HCT116 (cell line): ENCODE measurements at regions not wholly inside any gene's neighbourhood (a gene's known extent, or its start where the extent isn't known, plus 50 kb on each side); places are given as distances from the start of the nearest gene placed in this dataset.

Experiments used
- ATAC-seq: fragments of 200-7000 bp; cut with Tn5 transposase; 2 replicates; pipeline ENCODE4 v1.9.1; 2020; ENCODE audit warnings: mild to moderate bottlenecking, moderate library complexity
- BruUV-seq: library from RNA; stranded (reverse); fragments of 400-500 nt; replicated peaks from 2 replicates; lab custom pipeline; 2021; lab: Mats Ljungman, UMichigan
- CTCF ChIA-PET: fragments of 300-600 bp; sonication (Branson Sonifier 250); formaldehyde crosslinking; loops from one replicate; lab custom pipeline; 2021; ENCODE audit warnings: antibody characterized with exemption; lab: Charles Lee
- POLR2A ChIA-PET: fragments of 300-600, 350-600 bp; sonication (Branson Sonifier 250); formaldehyde crosslinking; loops from one replicate; lab custom pipeline; 2021; ENCODE audit warnings: antibody characterized with exemption; lab: Charles Lee
- RAD21 ChIA-PET, 2 experiments: fragments of 300-600 bp; sonication (Branson Sonifier 250); formaldehyde crosslinking; loops; one replicate each; lab custom pipeline; 2023; ENCODE audit warnings: low total read pairs in 2 of 2; ENCODE audit not compliant: uncharacterized antibody in 2 of 2, unreplicated experiment in 2 of 2, low non-redundant PET in 1 of 2; lab: Charles Lee
- DNase-seq: peaks from one replicate; pipeline ENCODE4 v3.0.0-alpha.2; 2010; ENCODE audit warnings: low read depth, low spot score
- H2AFZ ChIP-seq: fragments of 200-600 bp; shearing (Covaris generic), sonication (generic); 2 replicates; pipeline ENCODE4 v1.6.1; 2017; ENCODE audit warnings: low read depth, mixed run types, mixed read lengths, antibody characterized with exemption, low read length; ENCODE audit not compliant: poor library complexity, severe bottlenecking
- H3K27ac ChIP-seq: 2 replicates; pipeline ENCODE4 v1.5.1; 2012; ENCODE audit warnings: low read depth, low read length
- H3K27me3 ChIP-seq: fragments of 200-600 bp; sonication (generic); 2 replicates; pipeline ENCODE4 v1.6.1; 2016; ENCODE audit warnings: mixed run types, low read length, mixed read lengths; ENCODE audit not compliant: insufficient read depth
- H3K36me3 ChIP-seq, 2 experiments: fragments of 200-500 bp in 1 of 2; fragments of 200-600 bp in 1 of 2; sonication (Bioruptor generic) in 1 of 2; sonication (generic) in 1 of 2; 2 replicates each; pipeline versions ENCODE4 v1.5.1 to v1.6.1; 2014 to 2016; ENCODE audit warnings: low read length in 2 of 2, inconsistent platforms in 1 of 2, mixed read lengths in 1 of 2, mixed run types in 1 of 2; ENCODE audit not compliant: insufficient read depth in 2 of 2, control insufficient read depth in 1 of 2
- H3K4me1 ChIP-seq, 2 experiments: fragments of 200-600 bp in 1 of 2; sonication (generic) in 1 of 2; 2 replicates each; pipeline versions ENCODE4 v1.5.1 to v1.6.1; 2012 to 2017; ENCODE audit warnings: low read length in 2 of 2, inconsistent platforms in 1 of 2, mild to moderate bottlenecking in 1 of 2, mixed read lengths in 1 of 2, mixed run types in 1 of 2, moderate library complexity in 1 of 2; ENCODE audit not compliant: insufficient read depth in 2 of 2, control insufficient read depth in 1 of 2
- H3K4me2 ChIP-seq: fragments of 200-600 bp; sonication (generic); 2 replicates; pipeline ENCODE4 v1.6.1; 2017; ENCODE audit warnings: mixed run types, low read length, mixed read lengths
- H3K4me3 ChIP-seq, 2 experiments: fragments of 200-600 bp in 1 of 2; sonication (generic) in 1 of 2; replicated peaks in 1 of 2; 2 replicates each; pipeline ENCODE4 v1.5.1; 2011 to 2016; ENCODE audit warnings: low read length in 2 of 2, control low read depth in 1 of 2, low read depth in 1 of 2, mild to moderate bottlenecking in 1 of 2, mixed read lengths in 1 of 2, mixed run types in 1 of 2
- H3K79me2 ChIP-seq: fragments of 200-600 bp; sonication (generic); 2 replicates; pipeline ENCODE4 v1.6.1; 2017; ENCODE audit warnings: mild to moderate bottlenecking, mixed run types, low read length, moderate library complexity, mixed read lengths; ENCODE audit not compliant: insufficient read depth
- H3K9ac ChIP-seq: fragments of 200-600 bp; sonication (generic); 2 replicates; pipeline ENCODE4 v1.6.1; 2016; ENCODE audit warnings: low read length, mixed read lengths
- H3K9me2 ChIP-seq: fragments of 200-600 bp; sonication (generic), shearing (Covaris generic); 2 replicates; pipeline ENCODE4 v1.6.1; 2017; ENCODE audit warnings: mixed run types, mild to moderate bottlenecking, moderate library complexity; ENCODE audit not compliant: insufficient read depth
- H3K9me3 ChIP-seq, 2 experiments: fragments of 200-500 bp in 1 of 2; fragments of 200-600 bp in 1 of 2; sonication (Bioruptor generic) in 1 of 2; sonication (generic) in 1 of 2; 2 replicates each; pipeline ENCODE4 v1.6.1; 2014 to 2017; ENCODE audit warnings: low read length in 2 of 2, mixed read lengths in 2 of 2, inconsistent platforms in 1 of 2, low read depth in 1 of 2, mild to moderate bottlenecking in 1 of 2, mixed run types in 1 of 2, moderate library complexity in 1 of 2; ENCODE audit not compliant: control insufficient read depth in 1 of 2, insufficient read depth in 1 of 2
- H4K20me1 ChIP-seq: fragments of 200-600 bp; sonication (generic), shearing (Covaris generic); 2 replicates; pipeline ENCODE4 v1.6.1; 2017; ENCODE audit warnings: mixed run types, mild to moderate bottlenecking, moderate library complexity; ENCODE audit not compliant: insufficient read depth
- ATF3 ChIP-seq: IDR thresholded peaks from 2 replicates; pipeline ENCODE4 v1.6.1; 2012
- CBX3 ChIP-seq: IDR thresholded peaks from 2 replicates; pipeline ENCODE4 v1.6.1; 2012; ENCODE audit warnings: low read depth
- CTCF ChIP-seq, 3 experiments: fragments of 200-600 bp in 1 of 3; sonication (generic) in 1 of 3; IDR thresholded peaks in 2 of 3; conservative IDR thresholded peaks in 1 of 3; 2 replicates each; pipeline ENCODE4 v1.5.1; 2012 to 2017; ENCODE audit warnings: low read depth in 2 of 3, low read length in 2 of 3, antibody characterized with exemption in 1 of 3, borderline replicate concordance in 1 of 3, control low read depth in 1 of 3, mild to moderate bottlenecking in 1 of 3, mixed read lengths in 1 of 3, mixed run types in 1 of 3, moderate library complexity in 1 of 3; ENCODE audit not compliant: insufficient read depth in 1 of 3
- EGR1 ChIP-seq: IDR thresholded peaks from 2 replicates; pipeline ENCODE4 v1.6.1; 2012; ENCODE audit warnings: low read depth
- ELF1 ChIP-seq: IDR thresholded peaks from 2 replicates; pipeline ENCODE4 v1.6.1; 2012; ENCODE audit warnings: low read depth, borderline replicate concordance
- EZH2 ChIP-seq: fragments of 200-600 bp; sonication (generic); IDR thresholded peaks from 2 replicates; pipeline ENCODE4 v1.6.1; 2017; ENCODE audit warnings: antibody characterized with exemption, mixed run types
- EZH2phosphoT487 ChIP-seq: fragments of 200-600 bp; IDR thresholded peaks from 2 replicates; pipeline ENCODE4 v1.6.1; 2018; ENCODE audit warnings: antibody characterized with exemption, borderline replicate concordance
- FOSL1 ChIP-seq: IDR thresholded peaks from 2 replicates; pipeline ENCODE4 v1.6.1; 2012; ENCODE audit warnings: low read depth
- JUND ChIP-seq: IDR thresholded peaks from 2 replicates; pipeline ENCODE4 v1.6.1; 2012
- MAX ChIP-seq: IDR thresholded peaks from 2 replicates; pipeline ENCODE4 v1.6.1; 2012
- POLR2A ChIP-seq: IDR thresholded peaks from 2 replicates; pipeline ENCODE4 v1.7.0; 2011; ENCODE audit warnings: borderline replicate concordance; ENCODE audit not compliant: insufficient read depth, insufficient read length; ENCODE audit errors: extremely low read depth
- POLR2AphosphoS5 ChIP-seq: IDR thresholded peaks from 2 replicates; pipeline ENCODE4 v1.6.1; 2011; ENCODE audit warnings: mild to moderate bottlenecking, low read depth, low read length, moderate library complexity
- RAD21 ChIP-seq: IDR thresholded peaks from 2 replicates; pipeline ENCODE4 v1.6.1; 2012; ENCODE audit warnings: low read depth, mild to moderate bottlenecking
- REST ChIP-seq: IDR thresholded peaks from 2 replicates; pipeline ENCODE4 v1.6.1; 2012; ENCODE audit warnings: low read depth
- SP1 ChIP-seq: IDR thresholded peaks from 2 replicates; pipeline ENCODE4 v1.6.1; 2012; ENCODE audit warnings: low read depth
- SRF ChIP-seq: IDR thresholded peaks from 2 replicates; pipeline ENCODE4 v1.6.1; 2012; ENCODE audit warnings: low read depth
- TCF7L2 ChIP-seq: IDR thresholded peaks from 2 replicates; pipeline ENCODE4 v1.7.0; 2011; ENCODE audit warnings: borderline replicate concordance, inconsistent platforms; ENCODE audit not compliant: insufficient read depth, insufficient read length; ENCODE audit errors: extremely low read depth
- YY1 ChIP-seq: IDR thresholded peaks from 2 replicates; pipeline ENCODE4 v1.6.1; 2011; ENCODE audit warnings: low read length, low read depth, moderate library complexity, mild to moderate bottlenecking; ENCODE audit not compliant: insufficient replicate concordance; ENCODE audit errors: extremely low read depth
- ZBTB33 ChIP-seq: IDR thresholded peaks from 2 replicates; pipeline ENCODE4 v1.6.1; 2011; ENCODE audit warnings: mild to moderate bottlenecking, low read length, moderate library complexity; ENCODE audit not compliant: insufficient replicate concordance; ENCODE audit errors: extremely low read depth
- ZFX ChIP-seq: fragments of 450-650 bp; IDR thresholded peaks from 2 replicates; pipeline ENCODE4 v1.6.1; 2017
- intact Hi-C: fragments of 100-400 bp; cut with micrococcal nuclease; formaldehyde crosslinking; loops from 2 replicates; pipeline ENCODE4 v1.10.0; 2022

GRCh38 chr18:78407466-78407844 lies 572.2 kb upstream of the SALL3 start:
- no peak overlapping the region for H3K4me3 ChIP-seq
- no peak for DNase-seq
- no peaks in the 10 kb centered on the region for H3K79me2 ChIP-seq
- H3K9ac ChIP-seq = no peak overlapping the region
- POLR2A ChIA-PET = no interaction called here
- H3K36me3 ChIP-seq = no peaks in the 10 kb centered on the region
- no peaks in the 10 kb centered on the region for H3K4me1 ChIP-seq
- no peaks in the 10 kb centered on the region for H3K9me2 ChIP-seq
- no peaks in the 10 kb centered on the region for H3K27me3 ChIP-seq
- no peak overlapping the region for H3K4me2 ChIP-seq
- no peak for ATAC-seq
- no TSS peak for BruUV-seq
- CTCF ChIA-PET = no interaction called here
- no peak overlapping the region for H2AFZ ChIP-seq
- intact Hi-C loops = no loop called here
- H3K9me3 ChIP-seq = peaks cover 0 to 4% of the 10 kb centered on the region in 2 experiments; a peak in 2 of 4 replicates
- no peak for TF ChIP-seq EZH2phosphoT487
- no peak for TF ChIP-seq CTCF (IDR thresholded peaks at IDR 0.05 in 2 of 3, conservative IDR thresholded peaks at IDR 0.05 in 1 of 3; ENCODE audit: borderline replicate concordance in 1 of 3, insufficient read depth in 1 of 3, low read depth in 2 of 3, low read length in 2 of 3)
- no peak for TF ChIP-seq REST
- TF ChIP-seq JUND = no peak
- TF ChIP-seq ELF1 = no peak
- no peak for TF ChIP-seq MAX
- TF ChIP-seq TCF7L2 = no peak
- no peak for TF ChIP-seq FOSL1
- TF ChIP-seq SP1 = no peak
- TF ChIP-seq ATF3 = no peak
- TF ChIP-seq CBX3 = no peak
- no peak for TF ChIP-seq YY1
- TF ChIP-seq POLR2A = no peak
- no peak for TF ChIP-seq ZBTB33
- TF ChIP-seq SRF = no peak
- TF ChIP-seq EGR1 = no peak
- TF ChIP-seq EZH2 = no peak
- TF ChIP-seq RAD21 = no peak
- TF ChIP-seq ZFX = no peak
- no peak for TF ChIP-seq POLR2AphosphoS5
- H3K27ac ChIP-seq = no peak overlapping the region
- H4K20me1 ChIP-seq = no peaks in the 10 kb centered on the region
- RAD21 ChIA-PET = no interaction called here
